A549 (cell line): ENCODE measurements at regions not wholly inside any gene's neighbourhood (a gene's known extent, or its start where the extent isn't known, plus 50 kb on each side); places are given as distances from the start of the nearest gene placed in this dataset.

Experiments used
- ATAC-seq, 2 experiments: fragments of 200-7000 bp in 1 of 2; fragments of >200 bp in 1 of 2; cut with Nextera tagmentation in 1 of 2; cut with Tn5 transposase in 1 of 2; 3 replicates each; pipeline versions ENCODE4 v1.8.0 to v1.9.1; 2018 to 2020; ENCODE audit warnings: mild to moderate bottlenecking in 1 of 2, moderate library complexity in 1 of 2
- CTCF ChIA-PET: fragments of 300-600 bp; sonication (Branson Sonifier 250); formaldehyde crosslinking; extraction: SDS; loops from one replicate; lab custom pipeline; 2021; ENCODE audit warnings: antibody characterized with exemption, inconsistent platforms; lab: Yijun Ruan, JAX
- POLR2A ChIA-PET: fragments of 350-600 bp; formaldehyde crosslinking; extraction: SDS; loops from one replicate; lab custom pipeline; 2021; ENCODE audit warnings: antibody characterized with exemption, inconsistent platforms; lab: Yijun Ruan, JAX
- DNase-seq, 2 experiments: peaks; one replicate each; pipeline versions ENCODE4 v3.0.0 to v3.0.0-alpha.2; 2011 to 2016; ENCODE audit warnings: low read depth in 1 of 2, low spot score in 1 of 2
- FAIRE-seq: peaks from 2 replicates; lab custom pipeline; 2011; peaks lifted over from hg19 to GRCh38; lab: Jason Lieb, UNC
- H3K27ac ChIP-seq, 2 experiments: fragments of >200 bp; sonication (Bioruptor Twin); formaldehyde crosslinking; 3 replicates each; pipeline ENCODE4 v1.5.1; 2016 to 2017
- H3K4me1 ChIP-seq: fragments of >200 bp; sonication (Bioruptor Twin); formaldehyde crosslinking; 3 replicates; pipeline ENCODE4 v1.6.1; 2016
- H3K4me2 ChIP-seq: fragments of >200 bp; sonication (Bioruptor Twin); formaldehyde crosslinking; 3 replicates; pipeline ENCODE4 v1.6.1; 2016
- H3K4me3 ChIP-seq: fragments of >200 bp; sonication (Bioruptor Twin); formaldehyde crosslinking; 3 replicates; pipeline ENCODE4 v1.5.1; 2016
- H3K9me3 ChIP-seq: fragments of >200 bp; sonication (Bioruptor Twin); formaldehyde crosslinking; 3 replicates; pipeline ENCODE4 v1.6.1; 2016
- BCL3 ChIP-seq: fragments of >200 bp; sonication (Bioruptor Twin); formaldehyde crosslinking; IDR thresholded peaks from 3 replicates; pipeline ENCODE4 v1.6.1; 2016
- CBX2 ChIP-seq: fragments of 200-600 bp; sonication (generic); IDR thresholded peaks from 2 replicates; pipeline ENCODE4 v1.6.1; 2016; ENCODE audit warnings: low read depth, mild to moderate bottlenecking, borderline replicate concordance
- CEBPB ChIP-seq, 2 experiments: fragments of >200 bp in 1 of 2; sonication (Bioruptor Twin) in 1 of 2; formaldehyde crosslinking in 1 of 2; IDR thresholded peaks; 2 replicates each; pipeline ENCODE4 v1.6.1; 2012 to 2016
- CHD2 ChIP-seq: fragments of 150-350 bp; IDR thresholded peaks from 2 replicates; pipeline ENCODE4 v1.6.1; 2014; ENCODE audit warnings: low read length; ENCODE audit not compliant: partially characterized antibody
- CTCF ChIP-seq: fragments of >200 bp; sonication (Bioruptor Twin); formaldehyde crosslinking; IDR thresholded peaks from 3 replicates; pipeline ENCODE4 v1.5.1; 2016
- E2F6 ChIP-seq: IDR thresholded peaks from 2 replicates; pipeline ENCODE4 v1.6.1; 2012; ENCODE audit warnings: low read depth, borderline replicate concordance
- EHMT2 ChIP-seq: fragments of 200-600 bp; sonication (generic); IDR thresholded peaks from 2 replicates; pipeline ENCODE4 v1.6.1; 2016; ENCODE audit warnings: antibody characterized with exemption, low read depth, mild to moderate bottlenecking, moderate library complexity
- EP300 ChIP-seq, 2 experiments: fragments of >200 bp; sonication (Bioruptor Twin); formaldehyde crosslinking; IDR thresholded peaks; 2 replicates in 1 of 2; 3 replicates in 1 of 2; pipeline ENCODE4 v1.6.1; 2016 to 2017
- FOSB ChIP-seq: fragments of 250-450 bp; sonication (Bioruptor Pico); IDR thresholded peaks from 2 replicates; pipeline ENCODE4 v1.5.0; 2020; ENCODE audit warnings: mild to moderate bottlenecking, moderate library complexity
- FOSL2 ChIP-seq, 2 experiments: fragments of 450-650 bp in 1 of 2; fragments of >200 bp in 1 of 2; sonication (Bioruptor Twin) in 1 of 2; formaldehyde crosslinking; IDR thresholded peaks; 2 replicates each; pipeline versions ENCODE4 v1.5.0 to v1.6.1; 2016 to 2020; ENCODE audit warnings: mild to moderate bottlenecking in 1 of 2, moderate library complexity in 1 of 2
- HDAC2 ChIP-seq: fragments of 200-600 bp; sonication (generic); IDR thresholded peaks from 2 replicates; pipeline ENCODE4 v1.6.1; 2016
- HES2 ChIP-seq: fragments of >200 bp; sonication (Bioruptor Twin); formaldehyde crosslinking; IDR thresholded peaks from 2 replicates; pipeline ENCODE4 v1.6.1; 2016
- HOXA7 ChIP-seq: fragments of 250-450 bp; sonication (Bioruptor Pico); IDR thresholded peaks from 2 replicates; pipeline ENCODE4 v1.5.0; 2020; ENCODE audit warnings: mild to moderate bottlenecking, moderate library complexity
- HOXB5 ChIP-seq: fragments of 250-450 bp; sonication (Bioruptor Pico); IDR thresholded peaks from 2 replicates; pipeline ENCODE4 v1.5.0; 2020; ENCODE audit warnings: mild to moderate bottlenecking, moderate library complexity
- JUN ChIP-seq, 2 experiments: fragments of >200 bp; sonication (Bioruptor Twin); formaldehyde crosslinking; IDR thresholded peaks; 2 replicates in 1 of 2; 3 replicates in 1 of 2; pipeline ENCODE4 v1.6.1; 2016 to 2017
- MAZ ChIP-seq: fragments of 150-350 bp; IDR thresholded peaks from 2 replicates; pipeline ENCODE4 v1.6.1; 2014; ENCODE audit warnings: antibody characterized with exemption, low read depth, low read length, borderline replicate concordance
- MYC ChIP-seq: IDR thresholded peaks from 2 replicates; pipeline ENCODE4 v1.6.1; 2012; ENCODE audit warnings: mild to moderate bottlenecking, inconsistent platforms, low read length, improper control_type of control experiment, borderline replicate concordance
- NPAS2 ChIP-seq: fragments of 250-450 bp; sonication (Bioruptor Pico); IDR thresholded peaks from 2 replicates; pipeline ENCODE4 v1.8.0; 2022; ENCODE audit warnings: mild to moderate bottlenecking, moderate library complexity, borderline replicate concordance
- NR3C1 ChIP-seq: fragments of >200 bp; sonication (Bioruptor Twin); formaldehyde crosslinking; IDR thresholded peaks from 3 replicates; pipeline ENCODE4 v1.6.1; 2017
- PBX3 ChIP-seq: IDR thresholded peaks from 2 replicates; pipeline ENCODE4 v1.6.1; 2012
- PHF8 ChIP-seq: fragments of 200-600 bp; sonication (generic); IDR thresholded peaks from 2 replicates; pipeline ENCODE4 v1.6.1; 2016; ENCODE audit warnings: low read depth, mild to moderate bottlenecking, antibody characterized with exemption, moderate library complexity, borderline replicate concordance
- RAD21 ChIP-seq, 2 experiments: fragments of >200 bp in 1 of 2; sonication (Bioruptor Twin) in 1 of 2; formaldehyde crosslinking in 1 of 2; IDR thresholded peaks in 1 of 2; conservative IDR thresholded peaks in 1 of 2; 2 replicates in 1 of 2; 3 replicates in 1 of 2; pipeline ENCODE4 v1.6.1; 2012 to 2018; ENCODE audit warnings: inconsistent platforms in 1 of 2
- RARB ChIP-seq: fragments of 250-450 bp; sonication (Bioruptor Pico); IDR thresholded peaks from 2 replicates; pipeline ENCODE4 v1.8.0; 2021; ENCODE audit warnings: mild to moderate bottlenecking, moderate library complexity
- RCOR1 ChIP-seq: fragments of 150-350 bp; IDR thresholded peaks from 2 replicates; pipeline ENCODE4 v1.6.1; 2014; ENCODE audit warnings: antibody characterized with exemption, low read length, low read depth
- REST ChIP-seq: fragments of 200-600 bp; sonication (generic); IDR thresholded peaks from 2 replicates; pipeline ENCODE4 v1.6.1; 2016; ENCODE audit warnings: antibody characterized with exemption, mild to moderate bottlenecking, moderate library complexity
- RNF2 ChIP-seq: fragments of 200-600 bp; sonication (generic); IDR thresholded peaks from 2 replicates; pipeline ENCODE4 v1.6.1; 2016; ENCODE audit warnings: low read depth, mild to moderate bottlenecking, antibody characterized with exemption, moderate library complexity, borderline replicate concordance
- SMC3 ChIP-seq: fragments of >200 bp; sonication (Bioruptor Twin); formaldehyde crosslinking; IDR thresholded peaks from 3 replicates; pipeline ENCODE4 v1.6.1; 2018; ENCODE audit warnings: inconsistent platforms
- SREBF2 ChIP-seq: fragments of 450-650 bp; IDR thresholded peaks from 2 replicates; pipeline ENCODE4 v1.6.1; 2014; ENCODE audit warnings: mild to moderate bottlenecking, moderate library complexity
- TP53 ChIP-seq: fragments of 250-450 bp; sonication (Bioruptor Pico); IDR thresholded peaks from 2 replicates; pipeline ENCODE4 v1.5.0; 2021; ENCODE audit warnings: mild to moderate bottlenecking, moderate library complexity
- WGBS: methylation state at CpG from one replicate; pipeline ENCODE4 v1.1.6; 2017; ENCODE audit errors: missing lambda C conversion rate; 5-methylcytosine and 5-hydroxymethylcytosine counted together

- FAIRE-seq (no peak), ATAC-seq (no peak), DNase-seq (no peak)
- ChIA-PET POLR2A (no interaction called here), CTCF (no interaction called here)
- Histone ChIP-seq H3K4me1 (no peaks in the 10 kb centered on the region), H3K4me3 (no peak overlapping the region), H3K4me2 (no peak overlapping the region), H3K27ac (no peak overlapping the region), H3K9me3 (no peaks in the 10 kb centered on the region)
- no peak for TF ChIP-seq TP53
- no peak for TF ChIP-seq MAZ
- no peak for TF ChIP-seq CEBPB (IDR thresholded peaks at IDR 0.05)
- no peak for TF ChIP-seq RARB (CRISPR knock-in tag)
- no peak for TF ChIP-seq RAD21 (conservative IDR thresholded peaks at IDR 0.05 in 1 of 2, IDR thresholded peaks at IDR 0.05 in 1 of 2)
- TF ChIP-seq NPAS2: no peak
- TF ChIP-seq E2F6: no peak
- TF ChIP-seq MYC: no peak
- TF ChIP-seq FOSB (CRISPR knock-in tag): no peak
- no peak for TF ChIP-seq RCOR1
- TF ChIP-seq HOXA7 (CRISPR knock-in tag): no peak
- no peak for TF ChIP-seq JUN (IDR thresholded peaks at IDR 0.05)
- TF ChIP-seq FOSL2 (IDR thresholded peaks at IDR 0.05): no peak
- no peak for TF ChIP-seq FOSL2 (CRISPR knock-in tag; IDR thresholded peaks at IDR 0.05)
- no peak for TF ChIP-seq CHD2
- no peak for TF ChIP-seq SREBF2
- no peak for TF ChIP-seq CBX2
- no peak for TF ChIP-seq RNF2
- TF ChIP-seq NR3C1: no peak
- no peak for TF ChIP-seq HDAC2
- no peak for TF ChIP-seq HOXB5 (CRISPR knock-in tag)
- WGBS: 13% methylated on average over 2 of the region's 2 CpGs
Observed at GRCh38 chr6:103893141-103893581, 966.6 kb downstream of the HACE1 start.

- H3K27ac ChIP-seq: no peak overlapping the region
- ATAC-seq (no peak), FAIRE-seq (no peak), DNase-seq (no peak)
- WGBS: 13% methylated on average over 1 of the region's 1 CpG
- no peak overlapping the region for H3K4me3 ChIP-seq
- no peaks in the 10 kb centered on the region for H3K9me3 ChIP-seq
- CTCF ChIA-PET: no interaction called here
- TF ChIP-seq PBX3 (no peak), EP300 (IDR thresholded peaks at IDR 0.05) (no peak), RARB (CRISPR knock-in tag) (no peak), RNF2 (no peak), HES2 (no peak), REST (no peak), SMC3 (no peak), CTCF (no peak), PHF8 (no peak), MYC (no peak), CEBPB (IDR thresholded peaks at IDR 0.05) (no peak), HOXA7 (CRISPR knock-in tag) (no peak), BCL3 (no peak), EHMT2 (no peak), TP53 (no peak)
- POLR2A ChIA-PET: no interaction called here
- H3K4me1 ChIP-seq: no peaks in the 10 kb centered on the region
- H3K4me2 ChIP-seq: no peak overlapping the region
Observed at GRCh38 chr6:103886951-103887350, 972.8 kb downstream of the HACE1 start.
